ENCODE measurements at regions not wholly inside any gene's neighbourhood (a gene's known extent, or its start where the extent isn't known, plus 50 kb on each side); places are given as distances from the start of the nearest gene placed in this dataset.

DNA sequence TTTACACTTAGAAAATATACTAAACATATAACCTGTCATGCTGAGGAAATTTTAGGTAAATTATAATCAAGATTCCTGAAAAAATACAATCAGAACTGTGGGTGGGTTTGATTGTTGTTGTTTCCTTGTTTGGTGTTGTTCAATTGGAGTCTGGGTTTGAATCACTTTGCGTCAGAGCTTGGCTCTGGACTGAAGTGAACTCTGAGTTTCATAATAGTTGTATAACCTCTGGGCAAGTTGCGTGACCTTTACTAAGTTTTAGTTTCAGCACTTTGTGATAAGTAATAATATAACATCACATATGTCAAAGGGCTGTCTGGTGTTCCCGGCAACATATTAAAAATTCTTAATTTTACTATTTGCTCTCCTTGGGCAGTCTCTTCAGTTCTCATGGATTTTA lies 758.1 kb downstream of the RAPGEF2 start:
- TF ChIP-seq POLR2A (IDR thresholded peaks at IDR 0.05): no peak
- TF ChIP-seq, protein P1, sequence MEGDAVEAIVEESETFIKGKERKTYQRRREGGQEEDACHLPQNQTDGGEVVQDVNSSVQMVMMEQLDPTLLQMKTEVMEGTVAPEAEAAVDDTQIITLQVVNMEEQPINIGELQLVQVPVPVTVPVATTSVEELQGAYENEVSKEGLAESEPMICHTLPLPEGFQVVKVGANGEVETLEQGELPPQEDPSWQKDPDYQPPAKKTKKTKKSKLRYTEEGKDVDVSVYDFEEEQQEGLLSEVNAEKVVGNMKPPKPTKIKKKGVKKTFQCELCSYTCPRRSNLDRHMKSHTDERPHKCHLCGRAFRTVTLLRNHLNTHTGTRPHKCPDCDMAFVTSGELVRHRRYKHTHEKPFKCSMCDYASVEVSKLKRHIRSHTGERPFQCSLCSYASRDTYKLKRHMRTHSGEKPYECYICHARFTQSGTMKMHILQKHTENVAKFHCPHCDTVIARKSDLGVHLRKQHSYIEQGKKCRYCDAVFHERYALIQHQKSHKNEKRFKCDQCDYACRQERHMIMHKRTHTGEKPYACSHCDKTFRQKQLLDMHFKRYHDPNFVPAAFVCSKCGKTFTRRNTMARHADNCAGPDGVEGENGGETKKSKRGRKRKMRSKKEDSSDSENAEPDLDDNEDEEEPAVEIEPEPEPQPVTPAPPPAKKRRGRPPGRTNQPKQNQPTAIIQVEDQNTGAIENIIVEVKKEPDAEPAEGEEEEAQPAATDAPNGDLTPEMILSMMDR (IDR thresholded peaks at IDR 0.05): no peak
